H9 (cell line): ENCODE measurements at regions not wholly inside any gene's neighbourhood (a gene's known extent, or its start where the extent isn't known, plus 50 kb on each side); places are given as distances from the start of the nearest gene placed in this dataset.

ENCODE experiments used
- DNase-seq: peaks from one replicate; pipeline ENCODE4 v3.0.0-alpha.2; 2017
- H2AFZ ChIP-seq: one replicate; pipeline ENCODE4 v1.6.1; 2013; ENCODE audit warnings: mild to moderate bottlenecking, low read length, control low read depth, moderate library complexity
- H2AK5ac ChIP-seq: 2 replicates; pipeline ENCODE4 v1.6.1; 2013; ENCODE audit warnings: low read length, control low read depth, mixed read lengths; ENCODE audit not compliant: insufficient read length
- H2BK120ac ChIP-seq: one replicate; pipeline ENCODE4 v1.6.1; 2013; ENCODE audit warnings: low read depth, mild to moderate bottlenecking, low read length, control low read depth, inconsistent platforms; ENCODE audit not compliant: poor library complexity, severe bottlenecking
- H2BK12ac ChIP-seq: 2 replicates; pipeline ENCODE4 v1.6.1; 2013; ENCODE audit warnings: low read length, control low read depth, mixed read lengths, low read depth; ENCODE audit not compliant: insufficient read length
- H2BK15ac ChIP-seq: 2 replicates; pipeline ENCODE4 v1.6.1; 2013; ENCODE audit warnings: low read depth, low read length, control low read depth
- H2BK20ac ChIP-seq: one replicate; pipeline ENCODE4 v1.6.1; 2013; ENCODE audit warnings: low read depth, mild to moderate bottlenecking, low read length, control low read depth, inconsistent platforms; ENCODE audit not compliant: poor library complexity, severe bottlenecking
- H2BK5ac ChIP-seq: 2 replicates; pipeline ENCODE4 v1.6.1; 2013; ENCODE audit warnings: low read length, control low read depth, mixed read lengths; ENCODE audit not compliant: insufficient read length
- H3K14ac ChIP-seq: 2 replicates; pipeline ENCODE4 v1.6.1; 2013; ENCODE audit warnings: low read length, control low read depth; ENCODE audit not compliant: insufficient read depth
- H3K18ac ChIP-seq: 2 replicates; pipeline ENCODE4 v1.6.1; 2013; ENCODE audit warnings: low read depth, mild to moderate bottlenecking, mixed read lengths, low read length, control low read depth; ENCODE audit not compliant: insufficient read length
- H3K23ac ChIP-seq: 2 replicates; pipeline ENCODE4 v1.6.1; 2013; ENCODE audit warnings: low read length, control low read depth, mixed read lengths, low read depth; ENCODE audit not compliant: insufficient read length
- H3K23me2 ChIP-seq: 2 replicates; pipeline ENCODE4 v1.6.1; 2013; ENCODE audit warnings: low read depth, mild to moderate bottlenecking, mixed read lengths, low read length, control low read depth; ENCODE audit not compliant: insufficient read length, poor library complexity, severe bottlenecking
- H3K27ac ChIP-seq: 2 replicates; pipeline ENCODE4 v1.5.1; 2013; ENCODE audit warnings: low read length, control low read depth, mixed read lengths, low read depth; ENCODE audit not compliant: insufficient read length
- H3K27me3 ChIP-seq: 2 replicates; pipeline ENCODE4 v1.6.1; 2013; ENCODE audit warnings: low read length, control low read depth, inconsistent platforms; ENCODE audit not compliant: insufficient read depth
- H3K4ac ChIP-seq: 2 replicates; pipeline ENCODE4 v1.6.1; 2013; ENCODE audit warnings: low read depth, mild to moderate bottlenecking, control low read depth, inconsistent platforms, low read length, moderate library complexity
- H3K4me1 ChIP-seq: 2 replicates; pipeline ENCODE4 v1.6.1; 2013; ENCODE audit warnings: low read length, control low read depth, inconsistent platforms; ENCODE audit not compliant: insufficient read depth
- H3K4me2 ChIP-seq: 2 replicates; pipeline ENCODE4 v1.6.1; 2013; ENCODE audit warnings: low read length, control low read depth, mixed read lengths; ENCODE audit not compliant: insufficient read length, insufficient read depth
- H3K56ac ChIP-seq: 2 replicates; pipeline ENCODE4 v1.6.1; 2013; ENCODE audit warnings: low read depth, mild to moderate bottlenecking, mixed read lengths, low read length, control low read depth; ENCODE audit not compliant: insufficient read length
- H3K79me1 ChIP-seq: 2 replicates; pipeline ENCODE4 v1.6.1; 2013; ENCODE audit warnings: low read depth, mild to moderate bottlenecking, moderate library complexity, low read length, control low read depth, inconsistent platforms; ENCODE audit not compliant: insufficient read depth, poor library complexity, severe bottlenecking
- H3K79me2 ChIP-seq: 2 replicates; pipeline ENCODE4 v1.6.1; 2013; ENCODE audit warnings: low read length, control low read depth, inconsistent platforms; ENCODE audit not compliant: insufficient read depth
- H3K9ac ChIP-seq: 2 replicates; pipeline ENCODE4 v1.6.1; 2013; ENCODE audit warnings: low read length, control low read depth, mixed read lengths; ENCODE audit not compliant: insufficient read length; ENCODE audit errors: extremely low read depth
- H3K9me3 ChIP-seq: one replicate; pipeline ENCODE4 v1.6.1; 2013; ENCODE audit warnings: low read depth, low read length, inconsistent platforms; ENCODE audit not compliant: control insufficient read depth
- H3T11ph ChIP-seq: one replicate; pipeline ENCODE4 v1.6.1; 2013; ENCODE audit warnings: mild to moderate bottlenecking, low read length, control low read depth, inconsistent platforms
- H4K20me1 ChIP-seq: one replicate; pipeline ENCODE4 v1.6.1; 2013; ENCODE audit not compliant: control insufficient read depth, insufficient read length, insufficient read depth
- H4K5ac ChIP-seq: 2 replicates; pipeline ENCODE4 v1.6.1; 2013; ENCODE audit warnings: low read depth, mild to moderate bottlenecking, mixed read lengths, low read length, control low read depth; ENCODE audit not compliant: insufficient read length
- H4K8ac ChIP-seq: replicated peaks from 2 replicates; pipeline ENCODE4 v1.6.1; 2013; ENCODE audit warnings: low read length, control low read depth, mixed read lengths, low read depth; ENCODE audit not compliant: insufficient read length
- H4K91ac ChIP-seq: 2 replicates; pipeline ENCODE4 v1.6.1; 2013; ENCODE audit warnings: low read depth, mild to moderate bottlenecking, moderate library complexity, mixed read lengths, low read length, control low read depth; ENCODE audit not compliant: insufficient read length
- H3K27ac Mint-ChIP-seq, 3 experiments: 2 replicates in 2 of 3; 3 replicates in 1 of 3; pipeline ENCODE4 v1.8.0; 2020 to 2021; ENCODE audit warnings: mixed read lengths in 3 of 3, mild to moderate bottlenecking in 1 of 3, moderate library complexity in 1 of 3
- H3K27me3 Mint-ChIP-seq: 2 replicates; pipeline ENCODE4 v1.8.0; 2021; ENCODE audit warnings: low read depth, mild to moderate bottlenecking, moderate library complexity, mixed read lengths
- H3K36me3 Mint-ChIP-seq, 3 experiments: 2 replicates in 2 of 3; 3 replicates in 1 of 3; pipeline ENCODE4 v1.8.0; 2020 to 2021; ENCODE audit warnings: low read depth in 3 of 3, mixed read lengths in 3 of 3; ENCODE audit not compliant: insufficient read depth in 1 of 3
- H3K4me1 Mint-ChIP-seq, 2 experiments: 2 replicates each; pipeline ENCODE4 v1.8.0; 2020; ENCODE audit warnings: mixed read lengths in 2 of 2
- H3K4me3 Mint-ChIP-seq, 2 experiments: 2 replicates in 1 of 2; 3 replicates in 1 of 2; pipeline ENCODE4 v1.8.0; 2020 to 2021; ENCODE audit warnings: mild to moderate bottlenecking in 2 of 2, mixed read lengths in 2 of 2, moderate library complexity in 1 of 2
- H3K9me3 Mint-ChIP-seq, 2 experiments: 2 replicates in 1 of 2; 3 replicates in 1 of 2; pipeline ENCODE4 v1.8.0; 2020; ENCODE audit warnings: mild to moderate bottlenecking in 2 of 2, mixed read lengths in 2 of 2, moderate library complexity in 1 of 2
- CTCF ChIP-seq: fragments of 200-600 bp; sonication (generic); conservative IDR thresholded peaks from 3 replicates; pipeline ENCODE4 v1.8.0; 2021; ENCODE audit warnings: antibody characterized with exemption, mild to moderate bottlenecking

- no peak overlapping the region for H3K27ac Mint-ChIP-seq
- H3K9me3 Mint-ChIP-seq: no peaks in the 10 kb centered on the region
- H3K4me1 Mint-ChIP-seq: peaks cover 4 to 12% of the 10 kb centered on the region in 2 experiments
- no peak overlapping the region for H4K8ac ChIP-seq
- no peak overlapping the region for H2AFZ ChIP-seq
- H3K4me2 ChIP-seq: no peak overlapping the region
- H3K79me1 ChIP-seq: no peaks in the 10 kb centered on the region
- H2BK15ac ChIP-seq: no peak overlapping the region
- no peak overlapping the region for H3K14ac ChIP-seq
- DNase-seq: no peak
- no peak overlapping the region for H2AK5ac ChIP-seq
- no peaks in the 10 kb centered on the region for H3K27me3 Mint-ChIP-seq
- no peaks in the 10 kb centered on the region for H3K36me3 Mint-ChIP-seq
- H3K9ac ChIP-seq: no peak overlapping the region
- no peak for TF ChIP-seq CTCF
- H4K20me1 ChIP-seq: no peaks in the 10 kb centered on the region
- no peak overlapping the region for H2BK20ac ChIP-seq
- no peak overlapping the region for H3K23ac ChIP-seq
- no peak overlapping the region for H3K4ac ChIP-seq
- H4K91ac ChIP-seq: no peak overlapping the region
- H2BK12ac ChIP-seq: no peak overlapping the region
- no peak overlapping the region for H3K18ac ChIP-seq
- no peak overlapping the region for H3T11ph ChIP-seq
- H3K9me3 ChIP-seq: no peaks in the 10 kb centered on the region
- H3K4me3 Mint-ChIP-seq: no peak overlapping the region
- H2BK5ac ChIP-seq: no peak overlapping the region
- H4K5ac ChIP-seq: no peak overlapping the region
- no peak overlapping the region for H3K56ac ChIP-seq
- no peaks in the 10 kb centered on the region for H3K79me2 ChIP-seq
- H2BK120ac ChIP-seq: no peak overlapping the region
- no peaks in the 10 kb centered on the region for H3K27me3 ChIP-seq
- no peaks in the 10 kb centered on the region for H3K23me2 ChIP-seq
- H3K27ac ChIP-seq: no peak overlapping the region
- H3K4me1 ChIP-seq: no peaks in the 10 kb centered on the region
Measured at GRCh38 chr3:193053046-193053435, 135.4 kb upstream of the MB21D2 start.
